ENCODE measurements at regions not wholly inside any gene's neighbourhood (a gene's known extent, or its start where the extent isn't known, plus 50 kb on each side); places are given as distances from the start of the nearest gene placed in this dataset.

GRCh38 chr5:109275919-109276318 is 133.9 kb downstream of the PJA2 start:
- H2BK5ac ChIP-seq (ENCODE audit: insufficient read length, low read length) = no peak overlapping the region
- Mint-ChIP-seq H3K36me3 (ENCODE audit: insufficient read depth in 1 of 3, low read depth in 3 of 3) (no peaks in the 10 kb centered on the region), H3K9me3 (peaks cover 0 to 3% of the 10 kb centered on the region in 2 experiments; a peak in 1 of 5 replicates), H3K27me3 (ENCODE audit: low read depth) (no peaks in the 10 kb centered on the region; the same call in 1 of the 2 replicates), H3K4me3 (no peak overlapping the region), H3K27ac (no peak overlapping the region), H3K4me1 (no peaks in the 10 kb centered on the region)
- no peak overlapping the region for H3T11ph ChIP-seq (ENCODE audit: low read length)
- no peaks in the 10 kb centered on the region for H4K20me1 ChIP-seq (ENCODE audit: control insufficient read depth, insufficient read depth, insufficient read length)
- H2BK12ac ChIP-seq (ENCODE audit: insufficient read length, low read depth, low read length) = no peak overlapping the region
- no peak overlapping the region for H2AK5ac ChIP-seq (ENCODE audit: insufficient read length, low read length)
- H4K8ac ChIP-seq (replicated peaks; ENCODE audit: insufficient read length, low read depth, low read length) = no peak overlapping the region
- no peak overlapping the region for H3K23ac ChIP-seq (ENCODE audit: insufficient read length, low read depth, low read length)
- no peaks in the 10 kb centered on the region for H3K27me3 ChIP-seq (ENCODE audit: insufficient read depth, low read length)
- no peak overlapping the region for H4K91ac ChIP-seq (ENCODE audit: insufficient read length, low read depth, low read length)
- H3K4me1 ChIP-seq (ENCODE audit: insufficient read depth, low read length) = no peaks in the 10 kb centered on the region
- no peak overlapping the region for H3K27ac ChIP-seq (ENCODE audit: insufficient read length, low read depth, low read length)
- no peak overlapping the region for H3K18ac ChIP-seq (ENCODE audit: insufficient read length, low read depth, low read length)
- H3K4ac ChIP-seq (ENCODE audit: low read depth, low read length) = no peak overlapping the region
- H3K9me3 ChIP-seq (ENCODE audit: control insufficient read depth, low read depth, low read length) = no peaks in the 10 kb centered on the region
- H3K79me1 ChIP-seq (ENCODE audit: insufficient read depth, low read depth, low read length, poor library complexity, severe bottlenecking) = no peaks in the 10 kb centered on the region
- no peak overlapping the region for H2BK15ac ChIP-seq (ENCODE audit: low read depth, low read length)
- H3K79me2 ChIP-seq (ENCODE audit: insufficient read depth, low read length) = no peaks in the 10 kb centered on the region
- no peak for DNase-seq
- no CpG with 5 or more reads among the region's 2 CpGs for WGBS (ENCODE audit: extremely low coverage, insufficient read length, low lambda C conversion rate)
- H4K5ac ChIP-seq (ENCODE audit: insufficient read length, low read depth, low read length) = no peak overlapping the region
- no peak overlapping the region for H3K56ac ChIP-seq (ENCODE audit: insufficient read length, low read depth, low read length)
- no peak overlapping the region for H3K9ac ChIP-seq (ENCODE audit: extremely low read depth, insufficient read length, low read length)
- no peak overlapping the region for H2BK120ac ChIP-seq (ENCODE audit: low read depth, low read length, poor library complexity, severe bottlenecking)
- no peak overlapping the region for H2BK20ac ChIP-seq (ENCODE audit: low read depth, low read length, poor library complexity, severe bottlenecking)
- H3K14ac ChIP-seq (ENCODE audit: insufficient read depth, low read length) = no peak overlapping the region
- no peak overlapping the region for H3K4me2 ChIP-seq (ENCODE audit: insufficient read depth, insufficient read length, low read length)
- TF ChIP-seq CTCF (conservative IDR thresholded peaks at IDR 0.05) = no peak
- H3K23me2 ChIP-seq (ENCODE audit: insufficient read length, low read depth, low read length, poor library complexity, severe bottlenecking) = no peaks in the 10 kb centered on the region
- H2AFZ ChIP-seq (ENCODE audit: low read length) = no peak overlapping the region
